HUDEP-2 (cell line): ENCODE measurements at regions not wholly inside any gene's neighbourhood (a gene's known extent, or its start where the extent isn't known, plus 50 kb on each side); places are given as distances from the start of the nearest gene placed in this dataset.
"Not testable (repeated sequence)": the region's sequence is repeated elsewhere in the genome, so short reads cannot be mapped to it uniquely, and the experiment has no call there.

Source experiments
- DNase-seq, 76 experiments: peaks; one replicate each; lab custom pipeline; 2025; ENCODE audit not compliant: unreplicated experiment in 76 of 76; lab: John Stamatoyannopoulos, UW

DNA sequence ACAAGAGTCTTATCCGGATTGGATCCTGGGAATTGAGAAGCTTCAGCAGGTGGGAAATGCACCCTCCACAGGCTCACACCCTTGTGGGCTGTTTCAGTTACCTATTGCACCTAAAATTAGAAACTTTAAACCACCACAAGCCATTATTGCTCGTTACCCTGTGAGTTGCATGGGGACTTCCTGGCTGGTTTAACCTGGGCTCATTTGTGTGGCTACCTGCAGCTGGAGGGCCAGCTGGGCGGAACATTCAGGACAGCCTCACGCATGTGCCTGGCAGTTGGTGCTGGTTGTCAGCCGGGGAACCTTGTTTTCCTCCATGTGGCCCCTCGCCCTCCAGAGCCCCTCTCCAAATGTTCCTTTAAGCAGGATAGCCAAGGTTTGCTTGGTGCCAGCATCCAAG lies 118.5 kb upstream of the DEFB108B start:
- not testable (repeated sequence) for DNase-seq

GRCh38 chr11:71721840-71722239 lies 111.2 kb upstream of the DEFB108B start:
- DNase-seq, result not testable (repeated sequence)

DNA sequence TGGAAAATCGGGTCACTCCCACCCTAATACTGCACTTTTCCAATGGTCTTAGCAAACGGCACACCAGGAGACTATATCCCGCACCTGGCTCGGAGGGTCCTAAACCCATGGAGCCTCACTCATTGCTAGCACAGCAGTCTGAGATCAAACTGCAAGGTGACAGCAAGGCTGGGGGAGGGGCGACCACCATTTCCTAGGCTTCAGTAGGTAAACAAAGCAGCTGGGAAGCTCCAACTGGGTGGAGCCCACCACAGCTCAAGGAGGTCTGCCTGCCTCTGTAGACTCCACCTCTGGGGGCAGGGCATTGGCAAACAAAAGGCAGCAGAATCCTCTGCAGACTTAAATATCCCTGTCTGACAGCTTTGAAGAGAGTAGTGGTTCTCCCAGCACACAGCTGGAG lies 109.0 kb upstream of the DEFB108B start:
- not testable (repeated sequence) for DNase-seq

- not testable (repeated sequence) for DNase-seq
Measured at GRCh38 chr11:71730748-71731147, 102.3 kb upstream of the DEFB108B start.

GRCh38 chr11:71734368-71734767 lies 98.6 kb upstream of the DEFB108B start:
- peak in 17 of 76 experiments; percentile 2 to 42 (median 21) for DNase-seq

DNA sequence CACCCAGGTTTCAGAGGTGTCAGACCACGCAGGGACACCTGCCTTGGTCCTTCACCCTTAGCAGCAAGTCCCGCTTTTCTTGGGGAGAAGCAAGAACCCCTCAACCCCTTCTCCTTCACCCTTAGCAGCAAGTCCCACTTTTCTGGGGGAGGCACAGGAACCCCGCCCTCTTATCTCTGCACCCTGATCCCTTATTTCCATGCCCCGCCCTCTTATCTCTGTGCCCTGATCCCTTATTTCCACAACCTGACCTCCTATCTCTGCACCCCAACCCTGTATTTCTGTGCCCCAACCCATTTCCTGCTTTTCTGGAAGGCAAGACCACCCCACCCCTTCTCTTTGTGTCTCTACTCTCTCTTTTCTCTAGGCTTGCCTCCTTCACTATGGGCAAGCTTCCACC lies 94.7 kb upstream of the DEFB108B start:
- peak in 34 of 76 experiments; percentile 5 to 71 (median 30) for DNase-seq

GRCh38 chr11:71743385-71743784 lies 89.6 kb upstream of the DEFB108B start:
- DNase-seq, result peak in 74 of 76 experiments; percentile 31 to 92 (median 82)

- not testable (repeated sequence) for DNase-seq
Measured at GRCh38 chr11:71745656-71746055, 87.3 kb upstream of the DEFB108B start.

- DNase-seq, result not testable (repeated sequence)
Measured at GRCh38 chr11:71746263-71746662, 86.7 kb upstream of the DEFB108B start.

DNA sequence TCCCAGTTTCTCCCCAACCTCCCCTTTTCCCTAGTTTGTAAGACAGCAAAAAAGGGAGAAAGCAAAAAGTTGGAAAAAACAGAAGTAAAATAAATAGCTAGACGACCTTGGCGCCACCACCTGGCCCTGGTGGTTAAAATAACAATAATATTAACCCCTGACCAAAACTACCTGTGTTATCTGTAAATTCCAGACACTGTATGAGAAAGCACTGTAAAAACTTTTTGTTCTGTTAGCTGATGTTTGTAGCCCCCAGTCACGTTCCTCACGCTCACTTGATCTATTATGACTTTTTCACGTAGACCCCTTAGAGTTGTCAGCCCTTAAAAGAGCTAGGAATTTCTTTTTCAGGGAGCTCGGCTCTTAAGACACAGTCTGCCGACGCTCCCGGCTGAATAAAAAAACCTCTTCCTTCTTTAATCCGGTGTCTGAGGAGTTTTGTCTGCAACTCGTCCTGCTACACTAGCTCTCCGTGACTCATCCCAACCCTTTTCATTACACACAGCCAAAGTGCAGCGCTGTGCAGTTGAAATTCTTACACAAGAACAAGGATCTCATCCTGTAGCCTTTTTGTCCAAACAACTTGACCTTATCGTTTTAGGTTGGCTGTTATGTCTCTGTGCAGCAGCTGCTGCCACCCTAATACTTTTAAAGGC lies 83.9 kb upstream of the DEFB108B start:
- DNase-seq, result not testable (repeated sequence)

- not testable (repeated sequence) for DNase-seq
Measured at GRCh38 chr11:71750908-71751307, 82.1 kb upstream of the DEFB108B start.

GRCh38 chr11:71764695-71765491 lies 68.1 kb upstream of the DEFB108B start:
- peak in 53 of 76 experiments; percentile 8 to 67 (median 33) for DNase-seq

DNA sequence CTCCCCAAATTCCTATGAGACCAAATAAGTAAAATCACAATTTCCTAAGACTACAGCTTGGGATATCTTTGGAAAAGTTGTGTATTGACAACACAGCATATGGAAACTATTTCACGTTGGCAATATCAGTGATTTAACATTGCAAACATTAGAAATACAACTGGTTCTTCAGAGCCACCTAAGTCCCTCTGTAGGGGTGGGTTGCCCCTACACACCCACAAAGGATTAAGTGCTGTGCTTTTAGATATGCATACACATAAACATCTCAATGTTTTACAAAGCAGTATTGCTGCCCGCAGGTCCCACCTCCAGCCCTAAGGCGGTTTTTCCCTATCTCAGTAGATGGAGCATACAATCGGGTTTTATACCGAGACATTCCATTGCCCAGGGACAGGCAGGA lies 66.0 kb upstream of the DEFB108B start:
- not testable (repeated sequence) for DNase-seq

- peak in 2 of 76 experiments; percentile 4 to 5 for DNase-seq
Measured at GRCh38 chr11:71772193-71772592, 60.8 kb upstream of the DEFB108B start.

- DNase-seq, result no peak
Measured at GRCh38 chr11:71774603-71775222, 58.3 kb upstream of the DEFB108B start.

- not testable (repeated sequence) for DNase-seq
Measured at GRCh38 chr11:71780116-71780515, 52.9 kb upstream of the DEFB108B start.

- not testable (repeated sequence) for DNase-seq
Measured at GRCh38 chr11:71780771-71781170, 52.2 kb upstream of the DEFB108B start.

GRCh38 chr11:71781491-71781890 lies 51.5 kb upstream of the DEFB108B start:
- not testable (repeated sequence) for DNase-seq

GRCh38 chr11:71782229-71782861 lies 50.7 kb upstream of the DEFB108B start:
- not testable (repeated sequence) for DNase-seq

GRCh38 chr11:71783191-71783590 lies 49.8 kb upstream of the DEFB108B start:
- DNase-seq, result not testable (repeated sequence)
